Naive thymus-derived CD4-positive, alpha-beta T cell (primary cell): ENCODE measurements at regions not wholly inside any gene's neighbourhood (a gene's known extent, or its start where the extent isn't known, plus 50 kb on each side); places are given as distances from the start of the nearest gene placed in this dataset.

ENCODE experiments used
- ATAC-seq: fragments of 150-1000 bp; cut with Tn5 transposase; 2 replicates; pipeline ENCODE4 v1.10.0; 2021; ENCODE audit warnings: mild to moderate bottlenecking, moderate library complexity
- CTCF ChIA-PET: fragments of 350-600 bp; sonication (Branson Sonifier 250); formaldehyde crosslinking; loops from one replicate; lab custom pipeline; 2021; ENCODE audit warnings: antibody characterized with exemption; lab: Charles Lee
- POLR2A ChIA-PET: fragments of 350-600 bp; sonication (Branson Sonifier 250); formaldehyde crosslinking; loops from one replicate; lab custom pipeline; 2021; ENCODE audit warnings: antibody characterized with exemption, inconsistent platforms; lab: Charles Lee
- DNase-seq, 9 donors: peaks; one replicate each; pipeline versions ENCODE4 v3.0.0 to v3.0.0-alpha.2; 2020 to 2022; ENCODE audit warnings: mixed read lengths in 1 of 9
- H3K27ac ChIP-seq: one replicate; pipeline ENCODE4 v1.7.0; 2013; ENCODE audit warnings: mild to moderate bottlenecking, low read depth, low read length, moderate library complexity
- H3K27me3 ChIP-seq, 2 donors: one replicate each; pipeline ENCODE4 v1.7.0; 2013; ENCODE audit warnings: low read length in 2 of 2, mild to moderate bottlenecking in 2 of 2, moderate library complexity in 2 of 2; ENCODE audit not compliant: control insufficient read depth in 2 of 2, insufficient read depth in 2 of 2
- H3K36me3 ChIP-seq, 3 experiments: 1 replicate in 2 of 3; 2 replicates in 1 of 3; pipeline ENCODE4 v1.7.0; 2013; ENCODE audit warnings: low read length in 3 of 3, mild to moderate bottlenecking in 3 of 3, moderate library complexity in 1 of 3; ENCODE audit not compliant: insufficient read depth in 3 of 3, control insufficient read depth in 2 of 3
- H3K4me1 ChIP-seq, 2 donors: one replicate each; pipeline ENCODE4 v1.7.0; 2013; ENCODE audit warnings: low read length in 2 of 2, mild to moderate bottlenecking in 2 of 2, moderate library complexity in 1 of 2; ENCODE audit not compliant: control insufficient read depth in 2 of 2, insufficient read depth in 2 of 2
- H3K4me3 ChIP-seq: 2 replicates; pipeline ENCODE4 v1.7.0; 2013; ENCODE audit warnings: mild to moderate bottlenecking, low read length
- H3K9me3 ChIP-seq, 3 experiments: 1 replicate in 2 of 3; 2 replicates in 1 of 3; pipeline ENCODE4 v1.7.0; 2013; ENCODE audit warnings: low read length in 3 of 3; ENCODE audit not compliant: control insufficient read depth in 2 of 3
- H3K27ac Mint-ChIP-seq, 9 donors: one replicate each; pipeline ENCODE4 v1.8.0; 2020 to 2022; ENCODE audit warnings: mixed read lengths in 9 of 9, mild to moderate bottlenecking in 8 of 9, moderate library complexity in 5 of 9, inconsistent platforms in 2 of 9
- H3K27me3 Mint-ChIP-seq, 5 donors: one replicate each; pipeline ENCODE4 v1.8.0; 2021 to 2022; ENCODE audit warnings: mixed read lengths in 5 of 5, mild to moderate bottlenecking in 1 of 5
- H3K36me3 Mint-ChIP-seq, 5 donors: one replicate each; pipeline ENCODE4 v1.8.0; 2020 to 2022; ENCODE audit warnings: mixed read lengths in 5 of 5, mild to moderate bottlenecking in 3 of 5, inconsistent platforms in 1 of 5
- H3K4me1 Mint-ChIP-seq, 7 donors: one replicate each; pipeline ENCODE4 v1.8.0; 2020 to 2022; ENCODE audit warnings: mixed read lengths in 7 of 7, mild to moderate bottlenecking in 3 of 7, inconsistent platforms in 1 of 7
- H3K4me3 Mint-ChIP-seq, 10 donors: one replicate each; pipeline ENCODE4 v1.8.0; 2020 to 2022; ENCODE audit warnings: mild to moderate bottlenecking in 10 of 10, mixed read lengths in 10 of 10, moderate library complexity in 6 of 10, inconsistent platforms in 2 of 10
- H3K9me3 Mint-ChIP-seq, 11 donors: one replicate each; pipeline ENCODE4 v1.8.0; 2020 to 2022; ENCODE audit warnings: mixed read lengths in 11 of 11, mild to moderate bottlenecking in 4 of 11, inconsistent platforms in 1 of 11, moderate library complexity in 1 of 11
- intact Hi-C, 2 donors: fragments of 100-400 bp; cut with micrococcal nuclease; formaldehyde crosslinking; loops; one replicate each; pipeline ENCODE4 v1.15.1; 2023

GRCh38 chr11:80103142-80103859 lies 662.5 kb upstream of the TENM4 start:
- no peaks in the 10 kb centered on the region for H3K4me1 Mint-ChIP-seq
- no peak overlapping the region for H3K4me3 Mint-ChIP-seq
- H3K4me1 ChIP-seq: no peaks in the 10 kb centered on the region
- no peak for ATAC-seq
- POLR2A ChIA-PET: no interaction called here
- no peak for DNase-seq
- H3K36me3 Mint-ChIP-seq: peaks cover 0 to 4% (median 0%) of the 10 kb centered on the region in 5 donors
- no peaks in the 10 kb centered on the region for H3K9me3 ChIP-seq
- no peaks in the 10 kb centered on the region for H3K36me3 ChIP-seq
- no peak overlapping the region for H3K4me3 ChIP-seq
- no peak overlapping the region for H3K27ac Mint-ChIP-seq
- peaks cover 0 to 23% (median 6%) of the 10 kb centered on the region in 11 donors for H3K9me3 Mint-ChIP-seq
- intact Hi-C loops: no loop called here
- H3K27me3 ChIP-seq: no peaks in the 10 kb centered on the region
- CTCF ChIA-PET: interaction anchor here (0.6 kb wide), 1 partner anchor 238 kb away, joined by 6 read pairs; no protein-coding TSS in a partner anchor
- H3K27ac ChIP-seq: no peak overlapping the region
- H3K27me3 Mint-ChIP-seq: no peaks in the 10 kb centered on the region

GRCh38 chr11:80097146-80097545 lies 656.3 kb upstream of the TENM4 start:
- Histone ChIP-seq H3K4me3 (no peak overlapping the region), H3K27me3 (no peaks in the 10 kb centered on the region), H3K27ac (no peak overlapping the region), H3K4me1 (no peaks in the 10 kb centered on the region), H3K9me3 (no peaks in the 10 kb centered on the region), H3K36me3 (no peaks in the 10 kb centered on the region)
- peaks cover 3 to 23% (median 8%) of the 10 kb centered on the region in 11 donors for H3K9me3 Mint-ChIP-seq
- no peak for ATAC-seq
- no peak for DNase-seq
- ChIA-PET CTCF (no interaction called here), POLR2A (no interaction called here)
- intact Hi-C loops: no loop called here
- H3K27ac Mint-ChIP-seq: no peak overlapping the region
- H3K4me1 Mint-ChIP-seq: no peaks in the 10 kb centered on the region
- no peaks in the 10 kb centered on the region for H3K27me3 Mint-ChIP-seq
- peaks cover 0 to 4% (median 0%) of the 10 kb centered on the region in 5 donors for H3K36me3 Mint-ChIP-seq
- H3K4me3 Mint-ChIP-seq: no peak overlapping the region

GRCh38 chr11:80096736-80097135 lies 655.9 kb upstream of the TENM4 start:
- Mint-ChIP-seq H3K4me1 (no peaks in the 10 kb centered on the region), H3K27me3 (no peaks in the 10 kb centered on the region), H3K27ac (no peak overlapping the region), H3K36me3 (peaks cover 0 to 4% (median 0%) of the 10 kb centered on the region in 5 donors), H3K9me3 (peaks cover 3 to 23% (median 9%) of the 10 kb centered on the region in 11 donors), H3K4me3 (no peak overlapping the region)
- POLR2A ChIA-PET: no interaction called here
- Histone ChIP-seq H3K9me3 (no peaks in the 10 kb centered on the region), H3K27ac (no peak overlapping the region), H3K4me1 (no peaks in the 10 kb centered on the region), H3K27me3 (no peaks in the 10 kb centered on the region), H3K4me3 (no peak overlapping the region), H3K36me3 (no peaks in the 10 kb centered on the region)
- intact Hi-C loops: no loop called here
- no peak for ATAC-seq
- DNase-seq: no peak
- CTCF ChIA-PET: no interaction called here

- Histone ChIP-seq H3K9me3 (no peaks in the 10 kb centered on the region), H3K36me3 (no peaks in the 10 kb centered on the region), H3K4me1 (no peaks in the 10 kb centered on the region), H3K27ac (no peak overlapping the region), H3K4me3 (no peak overlapping the region), H3K27me3 (no peaks in the 10 kb centered on the region)
- H3K9me3 Mint-ChIP-seq: peaks cover 0 to 20% (median 5%) of the 10 kb centered on the region in 11 donors
- ATAC-seq (no peak), DNase-seq (no peak)
- no peak overlapping the region for H3K4me3 Mint-ChIP-seq
- ChIA-PET POLR2A (interaction anchor here (0.7 kb wide), 1 partner anchor 20 kb away, joined by 4 read pairs; no protein-coding TSS in a partner anchor), CTCF (no interaction called here)
- no peak overlapping the region for H3K27ac Mint-ChIP-seq
- H3K4me1 Mint-ChIP-seq: no peaks in the 10 kb centered on the region
- intact Hi-C loops: no loop called here
- H3K36me3 Mint-ChIP-seq: peaks cover 0 to 4% (median 0%) of the 10 kb centered on the region in 5 donors
- H3K27me3 Mint-ChIP-seq: no peaks in the 10 kb centered on the region
Observed at GRCh38 chr11:80086496-80087055, 645.7 kb upstream of the TENM4 start.

- peaks cover 0 to 4% (median 0%) of the 10 kb centered on the region in 5 donors for H3K36me3 Mint-ChIP-seq
- peaks cover 0 to 20% (median 5%) of the 10 kb centered on the region in 11 donors for H3K9me3 Mint-ChIP-seq
- H3K27me3 Mint-ChIP-seq: no peaks in the 10 kb centered on the region
- ATAC-seq (no peak), DNase-seq (no peak)
- H3K27ac Mint-ChIP-seq: no peak overlapping the region
- Histone ChIP-seq H3K4me1 (no peaks in the 10 kb centered on the region), H3K36me3 (no peaks in the 10 kb centered on the region), H3K9me3 (no peaks in the 10 kb centered on the region), H3K27me3 (no peaks in the 10 kb centered on the region), H3K27ac (no peak overlapping the region), H3K4me3 (no peak overlapping the region)
- ChIA-PET POLR2A (no interaction called here), CTCF (no interaction called here)
- H3K4me3 Mint-ChIP-seq: no peak overlapping the region
- H3K4me1 Mint-ChIP-seq: no peaks in the 10 kb centered on the region
- intact Hi-C loops: no loop called here
Observed at GRCh38 chr11:80085563-80085962, 644.7 kb upstream of the TENM4 start.

GRCh38 chr11:80084608-80085007 lies 643.8 kb upstream of the TENM4 start:
- no peaks in the 10 kb centered on the region for H3K4me1 ChIP-seq
- H3K9me3 ChIP-seq: no peaks in the 10 kb centered on the region
- ATAC-seq (no peak), DNase-seq (no peak)
- no peak overlapping the region for H3K4me3 Mint-ChIP-seq
- intact Hi-C loops: no loop called here
- ChIA-PET CTCF (no interaction called here), POLR2A (no interaction called here)
- H3K36me3 ChIP-seq: no peaks in the 10 kb centered on the region
- no peak overlapping the region for H3K27ac Mint-ChIP-seq
- H3K4me3 ChIP-seq: no peak overlapping the region
- H3K27ac ChIP-seq: no peak overlapping the region
- no peaks in the 10 kb centered on the region for H3K27me3 ChIP-seq
- no peaks in the 10 kb centered on the region for H3K36me3 Mint-ChIP-seq
- H3K4me1 Mint-ChIP-seq: no peaks in the 10 kb centered on the region
- H3K9me3 Mint-ChIP-seq: peaks cover 0 to 15% (median 4%) of the 10 kb centered on the region in 11 donors
- H3K27me3 Mint-ChIP-seq: no peaks in the 10 kb centered on the region

GRCh38 chr11:80083531-80083951 lies 642.7 kb upstream of the TENM4 start:
- no peaks in the 10 kb centered on the region for H3K27me3 ChIP-seq
- no peak overlapping the region for H3K4me3 ChIP-seq
- Mint-ChIP-seq H3K36me3 (no peaks in the 10 kb centered on the region), H3K27me3 (no peaks in the 10 kb centered on the region), H3K4me1 (no peaks in the 10 kb centered on the region), H3K4me3 (no peak overlapping the region), H3K9me3 (peaks cover 0 to 14% (median 2%) of the 10 kb centered on the region in 11 donors), H3K27ac (no peak overlapping the region)
- intact Hi-C loops: no loop called here
- no peaks in the 10 kb centered on the region for H3K4me1 ChIP-seq
- ATAC-seq (no peak), DNase-seq (no peak)
- no peak overlapping the region for H3K27ac ChIP-seq
- POLR2A ChIA-PET: no interaction called here
- CTCF ChIA-PET: no interaction called here
- H3K9me3 ChIP-seq: no peaks in the 10 kb centered on the region
- H3K36me3 ChIP-seq: no peaks in the 10 kb centered on the region
